NB4 (cell line): ENCODE measurements at regions not wholly inside any gene's neighbourhood (a gene's known extent, or its start where the extent isn't known, plus 50 kb on each side); places are given as distances from the start of the nearest gene placed in this dataset.
A peak's percentile ranks its signal among the peaks of the same experiment; 100 is the strongest.

ENCODE experiments used
- DNase-seq: peaks from one replicate; pipeline ENCODE4 v3.0.0; 2010; ENCODE audit warnings: low read depth
- H3K4me3 ChIP-seq: one replicate; pipeline ENCODE4 v1.5.1; 2011; ENCODE audit warnings: mild to moderate bottlenecking, low read depth, low read length, moderate library complexity
- MAX ChIP-seq: IDR thresholded peaks from 2 replicates; pipeline ENCODE4 v1.6.1; 2011; ENCODE audit warnings: low read depth, low read length
- MYC ChIP-seq: IDR thresholded peaks from 2 replicates; pipeline ENCODE4 v1.6.1; 2011; ENCODE audit warnings: low read depth, low read length
- POLR2A ChIP-seq: IDR thresholded peaks from 2 replicates; pipeline ENCODE4 v1.6.1; 2011; ENCODE audit warnings: mild to moderate bottlenecking; ENCODE audit not compliant: insufficient read length; ENCODE audit errors: extremely low read depth
- TF ChIP-seq, protein P1 (sequence below): IDR thresholded peaks from one replicate; pipeline ENCODE4 v1.5.1; 2012; ENCODE audit warnings: low read depth, low read length

- DNase-seq = no peak
- H3K4me3 ChIP-seq = no peak overlapping the region
- TF ChIP-seq POLR2A (no peak), MAX (no peak), MYC (no peak)
- TF ChIP-seq, protein P1, sequence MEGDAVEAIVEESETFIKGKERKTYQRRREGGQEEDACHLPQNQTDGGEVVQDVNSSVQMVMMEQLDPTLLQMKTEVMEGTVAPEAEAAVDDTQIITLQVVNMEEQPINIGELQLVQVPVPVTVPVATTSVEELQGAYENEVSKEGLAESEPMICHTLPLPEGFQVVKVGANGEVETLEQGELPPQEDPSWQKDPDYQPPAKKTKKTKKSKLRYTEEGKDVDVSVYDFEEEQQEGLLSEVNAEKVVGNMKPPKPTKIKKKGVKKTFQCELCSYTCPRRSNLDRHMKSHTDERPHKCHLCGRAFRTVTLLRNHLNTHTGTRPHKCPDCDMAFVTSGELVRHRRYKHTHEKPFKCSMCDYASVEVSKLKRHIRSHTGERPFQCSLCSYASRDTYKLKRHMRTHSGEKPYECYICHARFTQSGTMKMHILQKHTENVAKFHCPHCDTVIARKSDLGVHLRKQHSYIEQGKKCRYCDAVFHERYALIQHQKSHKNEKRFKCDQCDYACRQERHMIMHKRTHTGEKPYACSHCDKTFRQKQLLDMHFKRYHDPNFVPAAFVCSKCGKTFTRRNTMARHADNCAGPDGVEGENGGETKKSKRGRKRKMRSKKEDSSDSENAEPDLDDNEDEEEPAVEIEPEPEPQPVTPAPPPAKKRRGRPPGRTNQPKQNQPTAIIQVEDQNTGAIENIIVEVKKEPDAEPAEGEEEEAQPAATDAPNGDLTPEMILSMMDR = no peak
These were observed 517.8 kb downstream of the SLITRK5 start for GRCh38 chr13:88188986-88189385.

- TF ChIP-seq, protein P1 = no peak
- no peak for TF ChIP-seq MAX
- no peak for TF ChIP-seq MYC
- TF ChIP-seq POLR2A = no peak
- no peak overlapping the region for H3K4me3 ChIP-seq
- DNase-seq = no peak
These were observed 518.6 kb downstream of the SLITRK5 start for GRCh38 chr13:88189728-88190127.

GRCh38 chr13:88196106-88196505 is 524.9 kb downstream of the SLITRK5 start:
- peak; percentile 5 for DNase-seq
- TF ChIP-seq, protein P1 = no peak
- no peak for TF ChIP-seq POLR2A
- no peak for TF ChIP-seq MYC
- no peak for TF ChIP-seq MAX
- H3K4me3 ChIP-seq = no peak overlapping the region

DNA sequence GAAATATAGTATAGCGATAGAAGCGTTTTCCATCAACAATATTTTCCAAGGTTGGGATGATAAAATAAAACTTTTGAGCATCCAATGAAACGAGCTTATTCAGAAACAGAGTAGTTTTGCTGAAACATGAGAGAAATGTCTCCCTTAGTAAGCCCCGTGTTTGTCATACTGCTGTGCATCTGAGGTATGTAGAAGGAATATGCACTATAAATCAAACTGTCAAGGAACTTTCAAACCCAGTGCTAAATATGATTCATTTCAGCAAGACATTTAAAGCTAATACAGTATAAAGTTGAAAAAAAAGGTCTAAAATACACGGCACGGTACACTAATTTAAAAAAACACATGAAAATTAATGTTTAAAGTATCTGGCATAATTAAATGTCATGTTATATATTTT is 546.2 kb downstream of the SLITRK5 start:
- no peak for DNase-seq
- H3K4me3 ChIP-seq = no peak overlapping the region
- TF ChIP-seq POLR2A (no peak), MAX (no peak), MYC (no peak)
- TF ChIP-seq, protein P1 = no peak

- H3K4me3 ChIP-seq = no peak overlapping the region
- no peak for DNase-seq
These were observed 546.7 kb downstream of the SLITRK5 start for GRCh38 chr13:88217883-88218282.

More at GRCh38 chr13:88217883-88218282, 546.7 kb downstream of the SLITRK5 start:
- no peak for TF ChIP-seq MYC
- no peak for TF ChIP-seq MAX
- TF ChIP-seq POLR2A = no peak
- TF ChIP-seq, protein P1 = no peak
